SK-N-SH (cell line): ENCODE measurements at regions not wholly inside any gene's neighbourhood (a gene's known extent, or its start where the extent isn't known, plus 50 kb on each side); places are given as distances from the start of the nearest gene placed in this dataset.

Experiments used
- CTCF ChIP-seq: fragments of 200-600 bp; sonication (generic); IDR thresholded peaks from 2 replicates; pipeline ENCODE4 v1.6.1; 2017; ENCODE audit warnings: antibody characterized with exemption, mild to moderate bottlenecking, moderate library complexity
- MAX ChIP-seq: IDR thresholded peaks from 2 replicates; pipeline ENCODE4 v1.4.0; 2012; ENCODE audit warnings: low read depth
- PBX3 ChIP-seq: IDR thresholded peaks from 2 replicates; pipeline ENCODE4; 2012
- RAD21 ChIP-seq: IDR thresholded peaks from 2 replicates; pipeline ENCODE4 v1.6.1; 2012; ENCODE audit warnings: mild to moderate bottlenecking, low read length
- RCOR1 ChIP-seq: fragments of 150-350 bp; IDR thresholded peaks from 2 replicates; pipeline ENCODE4 v1.6.1; 2017; ENCODE audit warnings: antibody characterized with exemption, low read length
- RXRA ChIP-seq: IDR thresholded peaks from 2 replicates; pipeline ENCODE4 v1.4.0; 2012; ENCODE audit warnings: low read depth, mild to moderate bottlenecking, borderline replicate concordance
- SMC3 ChIP-seq: IDR thresholded peaks from 2 replicates; pipeline ENCODE4 v1.6.1; 2012; ENCODE audit warnings: low read depth, low read length, improper control_type of control experiment
- USF1 ChIP-seq: IDR thresholded peaks from 2 replicates; pipeline ENCODE4 v1.4.0; 2012; ENCODE audit warnings: low read depth, borderline replicate concordance
- ZBTB33 ChIP-seq: IDR thresholded peaks from 2 replicates; pipeline ENCODE4 v1.4.0; 2012; ENCODE audit warnings: low read depth, borderline replicate concordance

GRCh38 chr15:98190914-98191313, 230.4 kb downstream of the ARRDC4 start:
- TF ChIP-seq MAX (no peak), CTCF (no peak), PBX3 (no peak), RCOR1 (no peak), SMC3 (no peak), RAD21 (no peak), USF1 (no peak), ZBTB33 (no peak), RXRA (no peak)
